CD4-positive, alpha-beta T cell treated with Interleukin-6 for 4 hours (primary cell): ENCODE measurements at regions not wholly inside any gene's neighbourhood (a gene's known extent, or its start where the extent isn't known, plus 50 kb on each side); places are given as distances from the start of the nearest gene placed in this dataset.

Experiments
- DNase-seq: peaks from one replicate; pipeline ENCODE4 v3.0.0-alpha.2; 2020; ENCODE audit warnings: mixed read lengths

GRCh38 chr1:218163371-218163770 lies 121.7 kb upstream of the RRP15 start:
- DNase-seq: no peak

GRCh38 chr1:218164111-218164929 lies 120.8 kb upstream of the RRP15 start:
- DNase-seq: no peak

- peak; percentile 6 for DNase-seq
Observed at GRCh38 chr1:218164930-218165700, 120.0 kb upstream of the RRP15 start.

- no peak for DNase-seq
Observed at GRCh38 chr1:218165701-218166114, 119.4 kb upstream of the RRP15 start.

GRCh38 chr1:218166268-218166945 lies 118.7 kb upstream of the RRP15 start:
- DNase-seq: no peak

- DNase-seq: no peak
Observed at GRCh38 chr1:218171302-218171893, 113.7 kb upstream of the RRP15 start.

- no peak for DNase-seq
Observed at GRCh38 chr1:218182455-218182854, 102.6 kb upstream of the RRP15 start.

GRCh38 chr1:218200979-218201378 lies 84.1 kb upstream of the RRP15 start:
- no peak for DNase-seq

GRCh38 chr1:218201601-218202000 lies 83.5 kb upstream of the RRP15 start:
- no peak for DNase-seq

- no peak for DNase-seq
Observed at GRCh38 chr1:218205721-218206120, 79.4 kb upstream of the RRP15 start.

GRCh38 chr1:218207194-218207593 lies 77.9 kb upstream of the RRP15 start:
- DNase-seq: no peak

- no peak for DNase-seq
Observed at GRCh38 chr1:218209351-218209861, 75.7 kb upstream of the RRP15 start.

- no peak for DNase-seq
Observed at GRCh38 chr1:218211241-218211640, 73.9 kb upstream of the RRP15 start.

GRCh38 chr1:218217040-218217439 lies 68.1 kb upstream of the RRP15 start:
- no peak for DNase-seq

- DNase-seq: no peak
Observed at GRCh38 chr1:218219460-218219859, 65.6 kb upstream of the RRP15 start.

GRCh38 chr1:218224101-218224500 lies 61.0 kb upstream of the RRP15 start:
- DNase-seq: no peak

GRCh38 chr1:218226005-218226404 lies 59.1 kb upstream of the RRP15 start:
- DNase-seq: no peak
